ENCODE measurements at regions not wholly inside any gene's neighbourhood (a gene's known extent, or its start where the extent isn't known, plus 50 kb on each side); places are given as distances from the start of the nearest gene placed in this dataset.
"Not testable (repeated sequence)": the region's sequence is repeated elsewhere in the genome, so short reads cannot be mapped to it uniquely, and the experiment has no call there.

DNA sequence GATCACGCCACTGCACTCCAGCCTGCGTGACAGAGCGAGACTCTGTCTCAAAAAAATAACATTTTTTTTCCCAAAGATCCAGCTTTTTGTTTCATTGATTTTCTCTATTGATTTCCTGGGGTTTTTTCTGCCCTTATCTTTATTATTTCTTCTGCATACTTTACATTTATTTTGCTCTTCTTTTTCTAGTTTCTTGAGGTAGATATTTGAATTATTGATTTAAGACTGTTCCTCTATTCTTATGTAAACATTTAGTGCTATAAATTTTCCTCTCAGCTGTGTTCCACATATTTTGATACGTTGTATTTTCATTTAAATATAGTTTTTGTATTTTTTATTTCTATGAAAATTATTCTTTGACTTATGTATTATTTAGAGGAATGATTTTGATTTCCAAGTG lies 89.8 kb downstream of the TEX51 start:
- intact Hi-C loops (cut with DNase I): no loop called here
- no peak overlapping the region for H3K27ac ChIP-seq
- no peak for ATAC-seq
- H3K36me3 ChIP-seq: no peaks in the 10 kb centered on the region
- TF ChIP-seq, protein P1, sequence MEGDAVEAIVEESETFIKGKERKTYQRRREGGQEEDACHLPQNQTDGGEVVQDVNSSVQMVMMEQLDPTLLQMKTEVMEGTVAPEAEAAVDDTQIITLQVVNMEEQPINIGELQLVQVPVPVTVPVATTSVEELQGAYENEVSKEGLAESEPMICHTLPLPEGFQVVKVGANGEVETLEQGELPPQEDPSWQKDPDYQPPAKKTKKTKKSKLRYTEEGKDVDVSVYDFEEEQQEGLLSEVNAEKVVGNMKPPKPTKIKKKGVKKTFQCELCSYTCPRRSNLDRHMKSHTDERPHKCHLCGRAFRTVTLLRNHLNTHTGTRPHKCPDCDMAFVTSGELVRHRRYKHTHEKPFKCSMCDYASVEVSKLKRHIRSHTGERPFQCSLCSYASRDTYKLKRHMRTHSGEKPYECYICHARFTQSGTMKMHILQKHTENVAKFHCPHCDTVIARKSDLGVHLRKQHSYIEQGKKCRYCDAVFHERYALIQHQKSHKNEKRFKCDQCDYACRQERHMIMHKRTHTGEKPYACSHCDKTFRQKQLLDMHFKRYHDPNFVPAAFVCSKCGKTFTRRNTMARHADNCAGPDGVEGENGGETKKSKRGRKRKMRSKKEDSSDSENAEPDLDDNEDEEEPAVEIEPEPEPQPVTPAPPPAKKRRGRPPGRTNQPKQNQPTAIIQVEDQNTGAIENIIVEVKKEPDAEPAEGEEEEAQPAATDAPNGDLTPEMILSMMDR (IDR thresholded peaks at IDR 0.05): no peak
- no peaks in the 10 kb centered on the region for H3K27me3 ChIP-seq
- H3K4me1 ChIP-seq: no peaks in the 10 kb centered on the region
- no peak for FAIRE-seq
- H3K9me3 ChIP-seq: no peaks in the 10 kb centered on the region
- H3K4me3 ChIP-seq: no peak overlapping the region
- no peak for DNase-seq
- WGBS, 2 donors: 44 to 49% methylated on average over 4 of the region's 4 CpGs

DNA sequence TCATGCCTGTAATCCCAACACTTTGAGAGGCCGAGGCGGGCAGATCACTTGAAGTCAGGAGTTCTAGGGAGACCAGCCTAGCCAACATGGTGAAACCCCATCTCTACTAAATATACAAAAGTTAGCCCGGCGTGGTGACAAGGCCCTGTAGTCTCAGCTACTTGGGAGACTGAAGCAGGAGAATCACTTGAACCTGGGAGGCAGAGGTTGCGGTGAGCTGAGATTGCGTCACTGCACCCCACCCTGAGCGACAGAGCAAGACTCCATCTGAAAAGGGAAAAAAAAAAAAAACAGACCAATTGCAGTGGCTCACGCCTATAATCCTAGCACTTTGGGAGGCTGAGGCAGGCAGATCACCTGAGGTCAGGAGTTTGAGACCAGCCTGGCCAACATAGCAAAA lies 90.4 kb downstream of the TEX51 start:
- H3K4me3 ChIP-seq; intact Hi-C loops (cut with DNase I); ATAC-seq; H3K4me1 ChIP-seq; H3K27me3 ChIP-seq; H3K9me3 ChIP-seq; H3K27ac ChIP-seq; DNase-seq; H3K36me3 ChIP-seq; FAIRE-seq: not testable (repeated sequence)
- WGBS, 2 donors: 88 to 99% methylated on average over 8 of the region's 8 CpGs

DNA sequence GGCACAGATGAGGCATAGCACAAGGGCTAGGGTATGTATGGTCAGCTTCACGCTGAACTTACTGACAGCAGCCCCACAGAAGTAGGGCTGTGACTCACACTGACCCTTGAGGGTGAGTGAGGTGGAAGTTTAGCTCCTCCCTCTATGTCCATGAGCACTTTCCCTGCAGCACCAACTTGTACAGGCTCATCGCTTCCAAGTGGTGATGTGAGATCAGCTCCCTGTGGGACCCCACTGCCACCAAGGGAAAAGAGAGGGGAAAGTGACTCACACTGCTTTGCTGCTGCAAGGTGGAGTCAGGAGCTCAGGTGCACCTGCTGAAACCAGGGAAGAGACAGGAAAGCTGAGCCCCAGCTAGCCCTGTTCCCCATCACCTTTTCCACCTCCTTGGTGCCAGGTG lies 91.5 kb downstream of the TEX51 start:
- DNase-seq: no peak
- FAIRE-seq: no peak
- Histone ChIP-seq H3K27me3 (no peaks in the 10 kb centered on the region), H3K9me3 (no peaks in the 10 kb centered on the region), H3K27ac (no peak overlapping the region), H3K4me1 (no peaks in the 10 kb centered on the region), H3K36me3 (no peaks in the 10 kb centered on the region), H3K4me3 (no peak overlapping the region)
- WGBS, 2 donors: 83 to 95% methylated on average over 2 of the region's 2 CpGs
- intact Hi-C loops (cut with DNase I): no loop called here
- no peak for ATAC-seq
- TF ChIP-seq, protein P1 (IDR thresholded peaks at IDR 0.05): no peak

DNA sequence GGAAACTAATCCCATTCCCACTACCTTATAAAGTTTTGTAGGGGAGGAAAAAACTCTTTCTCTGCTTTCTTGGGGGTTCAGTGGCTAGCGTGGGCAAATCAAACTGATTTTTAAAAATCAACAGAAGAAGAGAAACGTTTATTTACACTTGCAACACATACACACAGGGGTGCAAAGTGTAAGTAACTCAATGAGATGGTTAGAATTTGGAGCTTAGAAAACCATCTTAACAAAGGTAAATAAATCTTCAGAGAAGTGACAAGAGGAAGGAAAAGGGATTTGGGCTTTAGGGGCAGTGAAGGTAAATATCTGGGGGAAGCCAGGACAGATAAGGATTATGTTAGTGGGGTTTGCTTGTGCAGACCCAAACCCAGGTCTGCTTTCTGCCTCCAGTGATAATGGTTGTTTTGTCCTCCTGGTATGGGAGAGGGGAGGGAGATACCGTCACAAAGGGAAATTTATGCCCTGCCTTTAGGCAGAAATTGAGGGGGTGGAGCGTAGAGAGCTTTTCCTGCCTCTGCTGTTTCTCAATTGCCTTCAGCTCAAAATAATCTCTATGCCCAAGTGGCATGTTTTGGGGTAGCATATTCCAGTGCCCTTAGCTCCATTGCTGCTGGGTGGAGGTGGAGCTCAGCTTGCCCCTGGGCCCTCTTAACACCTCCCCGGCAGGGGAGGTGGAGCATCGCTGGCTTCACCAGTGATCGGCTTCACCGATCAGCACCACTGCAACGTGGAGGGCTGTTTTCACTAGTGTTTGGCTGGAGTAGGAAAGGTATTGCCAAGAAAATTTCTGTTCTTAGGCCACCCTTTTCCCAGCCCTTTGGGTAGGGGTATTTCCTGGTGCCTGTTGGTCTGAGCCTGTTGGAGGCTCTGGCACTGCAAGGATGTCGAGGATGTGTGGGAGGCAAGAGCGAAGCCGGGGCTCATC lies 92.2 kb downstream of the TEX51 start:
- ATAC-seq (no peak), FAIRE-seq (no peak), DNase-seq (no peak)
- Histone ChIP-seq H3K4me3 (no peak overlapping the region), H3K27me3 (no peaks in the 10 kb centered on the region), H3K9me3 (no peaks in the 10 kb centered on the region), H3K27ac (no peak overlapping the region), H3K36me3 (no peaks in the 10 kb centered on the region), H3K4me1 (no peaks in the 10 kb centered on the region)
- TF ChIP-seq, protein P1 (IDR thresholded peaks at IDR 0.05): no peak
- intact Hi-C loops (cut with DNase I): no loop called here
- WGBS, 2 donors: 56 to 64% methylated on average over 12 of the region's 12 CpGs

DNA sequence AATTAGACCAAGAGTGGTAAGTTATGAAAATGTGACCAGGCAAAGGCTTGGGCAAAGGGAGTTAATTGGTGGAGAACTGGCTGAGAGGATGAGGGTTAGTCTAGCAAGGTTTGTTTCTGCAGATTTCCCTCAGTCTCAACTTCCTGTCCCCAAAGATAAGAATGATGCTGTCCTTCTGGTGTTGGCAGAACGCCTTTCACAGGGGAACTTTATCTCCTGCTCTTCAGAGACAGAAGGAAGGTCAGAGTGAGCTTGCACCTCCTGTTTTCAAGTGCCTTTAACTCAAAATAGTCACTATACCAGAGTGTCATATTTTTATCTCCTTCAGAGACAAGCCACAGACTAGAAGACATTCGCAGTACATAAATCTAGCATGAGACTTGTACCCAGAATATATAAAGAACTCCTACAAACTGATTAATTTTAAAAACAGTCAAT lies 95.7 kb downstream of the TEX51 start:
- Histone ChIP-seq H3K9me3 (no peaks in the 10 kb centered on the region), H3K4me3 (no peak overlapping the region), H3K4me1 (no peaks in the 10 kb centered on the region), H3K36me3 (no peaks in the 10 kb centered on the region), H3K27ac (no peak overlapping the region), H3K27me3 (no peaks in the 10 kb centered on the region)
- TF ChIP-seq, protein P1 (IDR thresholded peaks at IDR 0.05): no peak
- no peak for FAIRE-seq
- 73 to 84% methylated on average over 2 of the region's 2 CpGs for WGBS, 2 donors
- DNase-seq: no peak
- no peak for ATAC-seq
- intact Hi-C loops (cut with DNase I): no loop called here
